Panc1 (cell line): ENCODE measurements at regions not wholly inside any gene's neighbourhood (a gene's known extent, or its start where the extent isn't known, plus 50 kb on each side); places are given as distances from the start of the nearest gene placed in this dataset.

Experiments
- POLR2AphosphoS5 ChIP-seq: IDR thresholded peaks from 2 replicates; pipeline ENCODE4 v1.6.1; 2012; ENCODE audit warnings: mild to moderate bottlenecking, low read depth, low read length, moderate library complexity
- TF ChIP-seq, protein P1 (sequence below): fragments of 450-650 bp; IDR thresholded peaks from 2 replicates; pipeline ENCODE4 v1.5.1; 2017; ENCODE audit warnings: mild to moderate bottlenecking

DNA sequence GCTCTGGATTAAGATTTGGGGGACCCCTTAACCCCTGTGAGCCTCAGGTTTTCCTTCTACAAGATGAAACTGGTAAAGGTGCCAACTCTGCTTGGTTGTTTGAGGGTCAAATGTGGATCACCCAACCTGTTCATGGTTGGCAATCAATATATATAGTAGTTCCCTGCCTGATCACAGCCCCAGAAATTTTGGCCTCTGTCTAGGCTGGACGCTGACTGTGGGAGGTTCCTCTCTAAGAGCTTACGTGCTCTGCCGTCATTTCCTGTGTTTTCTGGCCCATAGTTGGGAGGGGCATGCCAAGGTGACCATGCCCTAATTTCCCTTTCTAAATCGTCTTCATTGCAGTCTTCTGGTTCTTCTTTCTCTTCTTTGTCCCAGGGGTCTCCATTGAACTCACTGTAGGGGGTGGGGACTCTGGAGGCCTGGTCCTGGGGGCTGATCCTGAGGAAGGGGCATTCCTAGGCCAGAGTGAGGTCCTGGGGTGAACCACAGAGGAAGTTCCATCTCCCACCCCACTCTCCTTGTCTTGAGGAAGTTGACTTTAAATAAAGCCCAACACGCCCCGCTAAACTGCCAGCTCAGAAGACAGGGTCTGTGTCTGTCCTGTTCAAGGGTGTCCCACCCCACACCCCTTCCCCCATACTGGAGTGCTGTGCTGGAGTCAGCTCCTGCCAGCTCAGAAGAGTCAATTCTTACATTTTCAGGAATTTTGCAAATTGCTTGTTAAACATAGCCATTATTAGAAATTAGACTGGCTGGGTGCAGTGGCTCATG is 98.9 kb upstream of the SDK1 start:
- TF ChIP-seq, protein P1, sequence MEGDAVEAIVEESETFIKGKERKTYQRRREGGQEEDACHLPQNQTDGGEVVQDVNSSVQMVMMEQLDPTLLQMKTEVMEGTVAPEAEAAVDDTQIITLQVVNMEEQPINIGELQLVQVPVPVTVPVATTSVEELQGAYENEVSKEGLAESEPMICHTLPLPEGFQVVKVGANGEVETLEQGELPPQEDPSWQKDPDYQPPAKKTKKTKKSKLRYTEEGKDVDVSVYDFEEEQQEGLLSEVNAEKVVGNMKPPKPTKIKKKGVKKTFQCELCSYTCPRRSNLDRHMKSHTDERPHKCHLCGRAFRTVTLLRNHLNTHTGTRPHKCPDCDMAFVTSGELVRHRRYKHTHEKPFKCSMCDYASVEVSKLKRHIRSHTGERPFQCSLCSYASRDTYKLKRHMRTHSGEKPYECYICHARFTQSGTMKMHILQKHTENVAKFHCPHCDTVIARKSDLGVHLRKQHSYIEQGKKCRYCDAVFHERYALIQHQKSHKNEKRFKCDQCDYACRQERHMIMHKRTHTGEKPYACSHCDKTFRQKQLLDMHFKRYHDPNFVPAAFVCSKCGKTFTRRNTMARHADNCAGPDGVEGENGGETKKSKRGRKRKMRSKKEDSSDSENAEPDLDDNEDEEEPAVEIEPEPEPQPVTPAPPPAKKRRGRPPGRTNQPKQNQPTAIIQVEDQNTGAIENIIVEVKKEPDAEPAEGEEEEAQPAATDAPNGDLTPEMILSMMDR = no peak
- no peak for TF ChIP-seq POLR2AphosphoS5
